ENCODE measurements at regions not wholly inside any gene's neighbourhood (a gene's known extent, or its start where the extent isn't known, plus 50 kb on each side); places are given as distances from the start of the nearest gene placed in this dataset.

- no peaks in the 10 kb centered on the region for H3K9me3 ChIP-seq (ENCODE audit: control insufficient read depth, insufficient read depth, low read depth, low read length)
- no peak overlapping the region for H3K4me2 ChIP-seq (ENCODE audit: extremely low read depth, insufficient read depth, low read length)
- H3K36me3 ChIP-seq (ENCODE audit: control insufficient read depth, insufficient read depth, low read length), result no peaks in the 10 kb centered on the region
- no peak overlapping the region for H3K4me3 ChIP-seq (replicated peaks in 1 of 4; ENCODE audit: control extremely low read depth in 1 of 4, insufficient read depth in 1 of 4, low read depth in 3 of 4, low read length in 4 of 4)
- H2AFZ ChIP-seq (ENCODE audit: low read length), result no peak overlapping the region
- no peaks in the 10 kb centered on the region for H4K20me1 ChIP-seq (ENCODE audit: control insufficient read depth, extremely low read depth, insufficient read depth, low read length)
- H3K9ac ChIP-seq (ENCODE audit: insufficient read depth, low read length), result no peak overlapping the region
- no peak overlapping the region for H3K27ac ChIP-seq (ENCODE audit: insufficient read depth, low read length)
- no peak for DNase-seq (ENCODE audit: low read depth in 2 of 2)
- no peaks in the 10 kb centered on the region for H3K4me1 ChIP-seq (ENCODE audit: control insufficient read depth, extremely low read depth, insufficient read depth, low read length)
- no peaks in the 10 kb centered on the region for H3K27me3 ChIP-seq (ENCODE audit: control insufficient read depth, insufficient read depth, low read length)
- H3K79me2 ChIP-seq (ENCODE audit: control insufficient read depth, insufficient read depth, low read length), result no peaks in the 10 kb centered on the region
- TF ChIP-seq CTCF (conservative IDR thresholded peaks at IDR 0.05 in 1 of 2, IDR thresholded peaks at IDR 0.05 in 1 of 2; ENCODE audit: low read depth in 1 of 2, low read length in 2 of 2) (no peak), EZH2 (IDR thresholded peaks at IDR 0.05; ENCODE audit: low read length, missing control alignments) (no peak)
Observed at GRCh38 chr13:111609631-111610030, 289.2 kb downstream of the TEX29 start.

DNA sequence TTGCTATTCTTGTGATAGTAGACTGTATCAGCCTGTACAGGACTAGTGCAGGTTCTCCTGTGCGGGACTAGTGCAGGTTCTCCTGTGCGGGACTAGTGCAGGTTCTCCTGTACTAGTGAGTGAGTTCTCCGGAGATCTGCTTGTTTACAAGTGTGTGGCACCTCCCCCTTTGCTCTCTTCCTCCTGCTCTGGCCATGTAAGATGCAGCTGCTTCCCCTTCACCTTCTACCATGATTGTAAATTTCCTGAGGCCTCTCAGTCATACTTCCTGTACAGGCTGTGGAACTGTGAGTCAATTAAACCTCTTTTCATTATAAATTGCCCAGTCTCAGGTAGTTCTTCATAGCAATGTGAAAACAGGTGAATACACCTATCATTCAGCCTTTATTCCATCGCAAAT, 289.6 kb downstream of the TEX29 start:
- Histone ChIP-seq H4K20me1 (ENCODE audit: control insufficient read depth, extremely low read depth, insufficient read depth, low read length) (no peaks in the 10 kb centered on the region), H3K79me2 (ENCODE audit: control insufficient read depth, insufficient read depth, low read length) (no peaks in the 10 kb centered on the region), H3K4me2 (ENCODE audit: extremely low read depth, insufficient read depth, low read length) (no peak overlapping the region), H3K9ac (ENCODE audit: insufficient read depth, low read length) (no peak overlapping the region), H3K27ac (ENCODE audit: insufficient read depth, low read length) (no peak overlapping the region), H3K27me3 (ENCODE audit: control insufficient read depth, insufficient read depth, low read length) (no peaks in the 10 kb centered on the region), H3K4me1 (ENCODE audit: control insufficient read depth, extremely low read depth, insufficient read depth, low read length) (no peaks in the 10 kb centered on the region), H3K9me3 (ENCODE audit: control insufficient read depth, insufficient read depth, low read depth, low read length) (no peaks in the 10 kb centered on the region), H3K4me3 (replicated peaks in 1 of 4; ENCODE audit: control extremely low read depth in 1 of 4, insufficient read depth in 1 of 4, low read depth in 3 of 4, low read length in 4 of 4) (no peak overlapping the region), H3K36me3 (ENCODE audit: control insufficient read depth, insufficient read depth, low read length) (no peaks in the 10 kb centered on the region), H2AFZ (ENCODE audit: low read length) (no peak overlapping the region)
- TF ChIP-seq EZH2 (IDR thresholded peaks at IDR 0.05; ENCODE audit: low read length, missing control alignments), result no peak
- no peak for TF ChIP-seq CTCF (conservative IDR thresholded peaks at IDR 0.05 in 1 of 2, IDR thresholded peaks at IDR 0.05 in 1 of 2; ENCODE audit: low read depth in 1 of 2, low read length in 2 of 2)
- no peak for DNase-seq (ENCODE audit: low read depth in 2 of 2)

- no peak for DNase-seq (ENCODE audit: low read depth in 2 of 2)
- no peak overlapping the region for H3K9ac ChIP-seq (ENCODE audit: insufficient read depth, low read length)
- H2AFZ ChIP-seq (ENCODE audit: low read length), result no peak overlapping the region
Observed at GRCh38 chr13:111610879-111611278, 290.4 kb downstream of the TEX29 start.

More at GRCh38 chr13:111610879-111611278, 290.4 kb downstream of the TEX29 start:
- Histone ChIP-seq H3K4me1 (ENCODE audit: control insufficient read depth, extremely low read depth, insufficient read depth, low read length) (no peaks in the 10 kb centered on the region), H3K9me3 (ENCODE audit: control insufficient read depth, insufficient read depth, low read depth, low read length) (no peaks in the 10 kb centered on the region), H3K4me2 (ENCODE audit: extremely low read depth, insufficient read depth, low read length) (no peak overlapping the region), H3K4me3 (replicated peaks in 1 of 4; ENCODE audit: control extremely low read depth in 1 of 4, insufficient read depth in 1 of 4, low read depth in 3 of 4, low read length in 4 of 4) (no peak overlapping the region), H3K27ac (ENCODE audit: insufficient read depth, low read length) (no peak overlapping the region), H3K79me2 (ENCODE audit: control insufficient read depth, insufficient read depth, low read length) (no peaks in the 10 kb centered on the region), H3K27me3 (ENCODE audit: control insufficient read depth, insufficient read depth, low read length) (no peaks in the 10 kb centered on the region), H4K20me1 (ENCODE audit: control insufficient read depth, extremely low read depth, insufficient read depth, low read length) (no peaks in the 10 kb centered on the region), H3K36me3 (ENCODE audit: control insufficient read depth, insufficient read depth, low read length) (no peaks in the 10 kb centered on the region)
- TF ChIP-seq EZH2 (IDR thresholded peaks at IDR 0.05; ENCODE audit: low read length, missing control alignments) (no peak), CTCF (conservative IDR thresholded peaks at IDR 0.05 in 1 of 2, IDR thresholded peaks at IDR 0.05 in 1 of 2; ENCODE audit: low read depth in 1 of 2, low read length in 2 of 2) (no peak)
